Neural progenitor cell (in vitro differentiated cells): ENCODE measurements at regions not wholly inside any gene's neighbourhood (a gene's known extent, or its start where the extent isn't known, plus 50 kb on each side); places are given as distances from the start of the nearest gene placed in this dataset.

Experiments used
- EZH2 ChIP-seq: fragments of 200-600 bp; sonication (generic); IDR thresholded peaks from 2 replicates; pipeline ENCODE4 v1.6.1; 2017; ENCODE audit warnings: antibody characterized with exemption, mild to moderate bottlenecking, moderate library complexity
- EZH2phosphoT487 ChIP-seq: fragments of 200-600 bp; sonication (generic); IDR thresholded peaks from 2 replicates; pipeline ENCODE4 v1.6.1; 2017; ENCODE audit warnings: antibody characterized with exemption
- TF ChIP-seq, protein P1 (sequence below): fragments of 200-600 bp; sonication (generic); IDR thresholded peaks from 2 replicates; pipeline ENCODE4 v1.5.1; 2017; ENCODE audit warnings: antibody characterized with exemption, mild to moderate bottlenecking

DNA sequence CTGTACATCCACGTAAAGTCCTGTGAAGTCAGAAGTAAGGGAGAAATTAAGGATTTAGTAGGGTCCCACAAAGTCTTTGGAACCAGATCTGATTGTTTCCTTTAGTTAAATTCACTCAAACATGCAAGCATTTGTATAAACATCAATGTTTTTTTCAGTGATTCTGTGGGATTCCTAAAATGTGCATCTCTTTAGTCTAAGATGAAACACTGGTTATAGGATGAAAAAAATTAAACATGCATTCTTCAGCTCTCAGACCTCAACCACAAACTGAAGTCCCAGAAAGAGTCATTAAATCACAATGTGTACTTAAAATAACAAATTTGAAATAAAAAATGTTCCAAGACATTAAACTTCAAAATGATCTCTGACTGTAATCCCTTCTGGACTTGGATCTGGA lies 76.5 kb upstream of the APCDD1 start:
- TF ChIP-seq, protein P1, sequence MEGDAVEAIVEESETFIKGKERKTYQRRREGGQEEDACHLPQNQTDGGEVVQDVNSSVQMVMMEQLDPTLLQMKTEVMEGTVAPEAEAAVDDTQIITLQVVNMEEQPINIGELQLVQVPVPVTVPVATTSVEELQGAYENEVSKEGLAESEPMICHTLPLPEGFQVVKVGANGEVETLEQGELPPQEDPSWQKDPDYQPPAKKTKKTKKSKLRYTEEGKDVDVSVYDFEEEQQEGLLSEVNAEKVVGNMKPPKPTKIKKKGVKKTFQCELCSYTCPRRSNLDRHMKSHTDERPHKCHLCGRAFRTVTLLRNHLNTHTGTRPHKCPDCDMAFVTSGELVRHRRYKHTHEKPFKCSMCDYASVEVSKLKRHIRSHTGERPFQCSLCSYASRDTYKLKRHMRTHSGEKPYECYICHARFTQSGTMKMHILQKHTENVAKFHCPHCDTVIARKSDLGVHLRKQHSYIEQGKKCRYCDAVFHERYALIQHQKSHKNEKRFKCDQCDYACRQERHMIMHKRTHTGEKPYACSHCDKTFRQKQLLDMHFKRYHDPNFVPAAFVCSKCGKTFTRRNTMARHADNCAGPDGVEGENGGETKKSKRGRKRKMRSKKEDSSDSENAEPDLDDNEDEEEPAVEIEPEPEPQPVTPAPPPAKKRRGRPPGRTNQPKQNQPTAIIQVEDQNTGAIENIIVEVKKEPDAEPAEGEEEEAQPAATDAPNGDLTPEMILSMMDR = no peak
- TF ChIP-seq EZH2 (no peak), EZH2phosphoT487 (no peak)
